ENCODE measurements at regions not wholly inside any gene's neighbourhood (a gene's known extent, or its start where the extent isn't known, plus 50 kb on each side); places are given as distances from the start of the nearest gene placed in this dataset.

DNA sequence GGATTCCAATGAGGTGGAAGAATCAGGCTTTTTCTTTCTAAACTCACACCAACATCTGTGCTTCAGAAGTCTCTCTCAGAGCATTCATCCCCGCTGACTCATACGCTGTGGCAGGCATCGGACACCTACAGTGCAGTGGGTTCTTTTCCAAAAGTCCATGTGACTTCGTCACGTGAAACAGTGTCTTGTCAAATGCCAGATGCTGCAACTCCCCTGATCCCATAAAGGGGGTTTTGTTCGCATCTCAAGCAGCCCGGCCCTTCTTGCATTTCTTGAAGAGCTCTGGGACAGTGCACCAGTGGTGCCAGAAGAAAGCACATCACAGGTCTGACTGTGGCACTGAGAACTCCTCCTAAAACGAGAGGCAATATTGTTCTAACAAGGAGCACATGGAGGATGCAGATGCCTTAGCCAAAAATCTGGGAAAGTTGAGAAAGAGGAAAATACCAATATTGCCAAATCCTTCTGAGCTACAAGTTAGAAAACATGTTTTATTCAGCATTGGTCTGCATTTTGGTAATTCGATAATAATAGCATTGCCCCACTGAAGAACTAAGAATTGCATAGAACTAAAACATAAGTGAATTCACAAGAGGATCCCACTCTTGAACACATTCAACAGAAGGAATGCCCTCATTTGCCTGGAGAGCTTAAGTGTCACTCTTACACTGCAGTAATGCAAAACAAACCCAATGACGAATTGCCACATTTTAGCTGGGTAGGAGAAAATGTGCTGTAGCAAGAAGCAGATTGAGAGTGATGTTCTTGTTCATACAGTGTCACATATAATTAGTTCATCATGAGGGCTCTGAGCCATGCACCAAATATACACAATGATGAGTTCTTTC lies 204.4 kb downstream of the CXCL12 start:
- H3K27me3 ChIP-seq (replicated peaks in 1 of 7), result no peaks in the 10 kb centered on the region
- no peak for TF ChIP-seq POLR2A (IDR thresholded peaks at IDR 0.05)
- TF ChIP-seq, protein P1, sequence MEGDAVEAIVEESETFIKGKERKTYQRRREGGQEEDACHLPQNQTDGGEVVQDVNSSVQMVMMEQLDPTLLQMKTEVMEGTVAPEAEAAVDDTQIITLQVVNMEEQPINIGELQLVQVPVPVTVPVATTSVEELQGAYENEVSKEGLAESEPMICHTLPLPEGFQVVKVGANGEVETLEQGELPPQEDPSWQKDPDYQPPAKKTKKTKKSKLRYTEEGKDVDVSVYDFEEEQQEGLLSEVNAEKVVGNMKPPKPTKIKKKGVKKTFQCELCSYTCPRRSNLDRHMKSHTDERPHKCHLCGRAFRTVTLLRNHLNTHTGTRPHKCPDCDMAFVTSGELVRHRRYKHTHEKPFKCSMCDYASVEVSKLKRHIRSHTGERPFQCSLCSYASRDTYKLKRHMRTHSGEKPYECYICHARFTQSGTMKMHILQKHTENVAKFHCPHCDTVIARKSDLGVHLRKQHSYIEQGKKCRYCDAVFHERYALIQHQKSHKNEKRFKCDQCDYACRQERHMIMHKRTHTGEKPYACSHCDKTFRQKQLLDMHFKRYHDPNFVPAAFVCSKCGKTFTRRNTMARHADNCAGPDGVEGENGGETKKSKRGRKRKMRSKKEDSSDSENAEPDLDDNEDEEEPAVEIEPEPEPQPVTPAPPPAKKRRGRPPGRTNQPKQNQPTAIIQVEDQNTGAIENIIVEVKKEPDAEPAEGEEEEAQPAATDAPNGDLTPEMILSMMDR (IDR thresholded peaks at IDR 0.05 in 8 of 11, conservative IDR thresholded peaks at IDR 0.05 in 3 of 11), result no peak
- no peak for TF ChIP-seq POLR2AphosphoS5 (IDR thresholded peaks at IDR 0.05)
- no peaks in the 10 kb centered on the region for H3K9me3 ChIP-seq
- no peaks in the 10 kb centered on the region for H3K4me1 ChIP-seq
- DNase-seq, result no peak
- no peak overlapping the region for H3K27ac ChIP-seq
- intact Hi-C loops (cut with DNase I; ENCODE audit: low total_unique reads), result no loop called here
- H3K36me3 ChIP-seq, result no peaks in the 10 kb centered on the region
- H3K4me3 ChIP-seq, result no peak overlapping the region
- whole genome bisulfite sequencing, 5 donors, result 78 to 95% (median 88%) methylated on average over 10 of the region's 10 CpGs

DNA sequence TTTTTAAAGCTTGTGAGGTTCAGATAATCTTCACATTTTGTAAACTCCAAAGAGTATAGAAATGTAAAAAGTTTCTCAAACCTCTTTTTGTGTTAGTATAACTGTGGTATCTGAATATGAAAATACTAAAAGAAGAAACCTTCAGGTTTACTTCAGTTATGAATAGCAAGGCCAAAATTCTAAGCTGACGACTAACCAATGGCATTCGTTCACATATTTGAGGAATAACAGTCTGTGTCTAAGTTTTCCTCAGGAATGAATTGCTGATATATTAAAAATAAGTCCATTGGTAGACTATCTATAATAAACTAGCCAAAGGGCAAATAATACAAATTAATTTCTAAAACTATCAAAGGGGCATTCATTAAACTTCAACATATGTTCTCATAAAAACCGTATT lies 206.0 kb downstream of the CXCL12 start:
- intact Hi-C loops (cut with DNase I; ENCODE audit: low total_unique reads), result no loop called here
- TF ChIP-seq, protein P1 (IDR thresholded peaks at IDR 0.05 in 8 of 11, conservative IDR thresholded peaks at IDR 0.05 in 3 of 11), result no peak
- no peak for TF ChIP-seq POLR2A (IDR thresholded peaks at IDR 0.05)
- TF ChIP-seq POLR2AphosphoS5 (IDR thresholded peaks at IDR 0.05), result no peak
- H3K36me3 ChIP-seq, result no peaks in the 10 kb centered on the region
- WGBS, 5 donors, result 88 to 98% (median 93%) methylated on average over 3 of the region's 3 CpGs
- no peaks in the 10 kb centered on the region for H3K9me3 ChIP-seq
- H3K27ac ChIP-seq, result no peak overlapping the region
- H3K4me1 ChIP-seq, result no peaks in the 10 kb centered on the region
- no peak for DNase-seq
- no peak overlapping the region for H3K4me3 ChIP-seq
- no peaks in the 10 kb centered on the region for H3K27me3 ChIP-seq (replicated peaks in 1 of 7)

DNA sequence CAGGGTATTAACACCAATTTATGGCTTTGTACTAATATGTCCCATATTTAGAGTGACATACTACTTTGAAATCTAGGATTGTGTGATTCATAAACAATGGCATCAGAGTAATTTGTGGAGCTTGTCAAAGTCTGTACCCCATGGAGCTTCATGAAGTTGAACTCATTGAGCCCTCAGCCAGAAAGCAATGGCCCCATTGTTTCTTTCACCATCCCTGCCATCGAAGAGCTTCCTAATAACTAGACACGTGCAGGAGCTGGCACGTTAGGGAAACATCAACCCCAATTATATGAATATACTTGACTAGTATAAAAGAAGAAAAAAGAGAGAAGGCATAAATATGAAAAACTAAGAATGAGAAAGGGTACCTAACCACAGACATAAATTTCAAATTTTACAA lies 206.6 kb downstream of the CXCL12 start:
- no peak for DNase-seq
- H3K4me1 ChIP-seq, result no peaks in the 10 kb centered on the region
- H3K27ac ChIP-seq, result no peak overlapping the region
- intact Hi-C loops (cut with DNase I; ENCODE audit: low total_unique reads), result no loop called here
- H3K4me3 ChIP-seq, result no peak overlapping the region
- 86 to 94% (median 93%) methylated on average over 3 of the region's 3 CpGs for WGBS, 5 donors
- H3K36me3 ChIP-seq, result no peaks in the 10 kb centered on the region
- TF ChIP-seq, protein P1 (IDR thresholded peaks at IDR 0.05 in 8 of 11, conservative IDR thresholded peaks at IDR 0.05 in 3 of 11), result no peak
- TF ChIP-seq POLR2A (IDR thresholded peaks at IDR 0.05), result no peak
- no peak for TF ChIP-seq POLR2AphosphoS5 (IDR thresholded peaks at IDR 0.05)
- no peaks in the 10 kb centered on the region for H3K27me3 ChIP-seq (replicated peaks in 1 of 7)
- no peaks in the 10 kb centered on the region for H3K9me3 ChIP-seq

DNA sequence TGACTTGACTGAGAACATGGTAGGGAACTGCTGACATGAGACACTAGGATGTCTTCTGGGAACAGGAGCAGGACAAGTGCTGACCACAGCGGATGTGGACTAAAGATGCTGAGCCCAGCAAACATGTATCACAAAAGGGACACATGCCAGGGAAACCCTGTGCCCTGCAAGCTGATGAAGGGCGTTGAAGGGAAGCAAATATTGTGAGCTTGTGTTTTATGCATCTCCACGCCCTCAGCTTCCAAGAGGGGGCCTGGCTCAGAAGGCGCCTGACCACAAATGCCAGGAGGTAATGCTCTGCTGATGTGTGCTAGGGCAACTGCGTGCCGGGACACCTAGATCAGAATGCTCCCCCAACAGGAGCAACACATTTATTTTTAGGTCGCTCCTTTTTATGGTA lies 207.3 kb downstream of the CXCL12 start:
- no peaks in the 10 kb centered on the region for H3K4me1 ChIP-seq
- TF ChIP-seq, protein P1 (IDR thresholded peaks at IDR 0.05 in 8 of 11, conservative IDR thresholded peaks at IDR 0.05 in 3 of 11), result no peak
- TF ChIP-seq POLR2AphosphoS5 (IDR thresholded peaks at IDR 0.05), result no peak
- TF ChIP-seq POLR2A (IDR thresholded peaks at IDR 0.05), result no peak
- H3K4me3 ChIP-seq, result no peak overlapping the region
- H3K27ac ChIP-seq, result no peak overlapping the region
- H3K9me3 ChIP-seq, result no peaks in the 10 kb centered on the region
- no peak for DNase-seq
- no peaks in the 10 kb centered on the region for H3K27me3 ChIP-seq (replicated peaks in 1 of 7)
- 68 to 85% (median 74%) methylated on average over 7 of the region's 7 CpGs for WGBS, 5 donors
- intact Hi-C loops (cut with DNase I; ENCODE audit: low total_unique reads), result no loop called here
- no peaks in the 10 kb centered on the region for H3K36me3 ChIP-seq
